Kidney epithelial cell (primary cell): ENCODE measurements at regions not wholly inside any gene's neighbourhood (a gene's known extent, or its start where the extent isn't known, plus 50 kb on each side); places are given as distances from the start of the nearest gene placed in this dataset.
"Not testable (repeated sequence)": the region's sequence is repeated elsewhere in the genome, so short reads cannot be mapped to it uniquely, and the experiment has no call there.

Experiments
- DNase-seq: peaks from one replicate; pipeline ENCODE4 v3.0.0-alpha.2; 2010; ENCODE audit warnings: low read depth
- H3K27me3 ChIP-seq: 2 replicates; pipeline ENCODE4 v1.6.0; 2011; ENCODE audit warnings: low read length; ENCODE audit not compliant: control insufficient read depth, insufficient read depth
- H3K36me3 ChIP-seq: 2 replicates; pipeline ENCODE4 v1.5.1; 2011; ENCODE audit warnings: low read length; ENCODE audit not compliant: control insufficient read depth, insufficient read depth
- H3K4me3 ChIP-seq: 2 replicates; pipeline ENCODE4 v1.5.1; 2011; ENCODE audit warnings: low read depth, mild to moderate bottlenecking, control low read depth, low read length
- TF ChIP-seq, protein P1 (sequence below): IDR thresholded peaks from 2 replicates; pipeline ENCODE4 v1.5.1; 2011; ENCODE audit warnings: mild to moderate bottlenecking, moderate library complexity, low read length, control low read depth, inconsistent platforms; ENCODE audit not compliant: insufficient read depth, poor library complexity, severe bottlenecking

DNA sequence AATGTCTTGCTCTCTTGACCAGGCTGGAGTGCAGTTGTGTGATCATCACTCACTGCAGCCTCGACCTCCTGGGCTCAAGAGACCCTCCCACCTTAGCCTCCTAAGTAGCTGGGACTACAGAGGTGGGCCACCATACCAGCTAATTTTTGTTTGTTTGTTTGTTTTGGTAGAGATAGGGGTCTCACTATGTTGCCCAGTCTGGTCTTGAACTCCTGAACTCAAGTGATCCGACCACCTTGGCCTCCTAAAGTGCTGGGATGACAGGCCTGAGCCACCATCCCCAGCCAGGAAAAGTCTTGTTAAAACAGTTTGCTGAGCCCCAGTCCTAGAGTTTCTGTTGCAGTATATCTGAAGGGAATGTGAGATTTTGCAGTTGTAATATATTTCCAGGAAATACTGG, 83.9 kb downstream of the SKIDA1 start:
- no peak for DNase-seq
- H3K4me3 ChIP-seq: no peak overlapping the region
- no peaks in the 10 kb centered on the region for H3K27me3 ChIP-seq
- TF ChIP-seq, protein P1, sequence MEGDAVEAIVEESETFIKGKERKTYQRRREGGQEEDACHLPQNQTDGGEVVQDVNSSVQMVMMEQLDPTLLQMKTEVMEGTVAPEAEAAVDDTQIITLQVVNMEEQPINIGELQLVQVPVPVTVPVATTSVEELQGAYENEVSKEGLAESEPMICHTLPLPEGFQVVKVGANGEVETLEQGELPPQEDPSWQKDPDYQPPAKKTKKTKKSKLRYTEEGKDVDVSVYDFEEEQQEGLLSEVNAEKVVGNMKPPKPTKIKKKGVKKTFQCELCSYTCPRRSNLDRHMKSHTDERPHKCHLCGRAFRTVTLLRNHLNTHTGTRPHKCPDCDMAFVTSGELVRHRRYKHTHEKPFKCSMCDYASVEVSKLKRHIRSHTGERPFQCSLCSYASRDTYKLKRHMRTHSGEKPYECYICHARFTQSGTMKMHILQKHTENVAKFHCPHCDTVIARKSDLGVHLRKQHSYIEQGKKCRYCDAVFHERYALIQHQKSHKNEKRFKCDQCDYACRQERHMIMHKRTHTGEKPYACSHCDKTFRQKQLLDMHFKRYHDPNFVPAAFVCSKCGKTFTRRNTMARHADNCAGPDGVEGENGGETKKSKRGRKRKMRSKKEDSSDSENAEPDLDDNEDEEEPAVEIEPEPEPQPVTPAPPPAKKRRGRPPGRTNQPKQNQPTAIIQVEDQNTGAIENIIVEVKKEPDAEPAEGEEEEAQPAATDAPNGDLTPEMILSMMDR: no peak
- H3K36me3 ChIP-seq: no peaks in the 10 kb centered on the region

DNA sequence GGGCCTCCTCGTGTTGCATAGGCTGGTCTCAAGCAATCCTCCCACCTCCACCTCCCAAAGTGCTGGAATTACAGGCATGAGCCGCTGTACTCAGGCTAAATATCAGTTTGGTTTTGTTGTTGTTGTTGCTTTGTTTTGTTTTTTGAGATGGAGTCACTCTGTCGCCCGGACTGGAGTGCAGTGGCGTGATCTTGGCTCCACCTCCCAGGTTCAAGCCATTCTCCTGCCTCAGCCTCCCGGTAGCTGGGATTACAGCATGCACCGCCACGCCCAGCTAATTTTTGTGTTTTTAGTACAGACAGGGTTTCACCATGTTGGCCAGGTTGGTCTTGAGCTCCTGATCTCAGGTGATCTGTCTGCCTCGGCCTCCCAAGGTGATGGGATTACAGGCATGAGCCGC, 86.6 kb downstream of the SKIDA1 start:
- DNase-seq, H3K36me3 ChIP-seq, H3K27me3 ChIP-seq, H3K4me3 ChIP-seq: not testable (repeated sequence)

DNA sequence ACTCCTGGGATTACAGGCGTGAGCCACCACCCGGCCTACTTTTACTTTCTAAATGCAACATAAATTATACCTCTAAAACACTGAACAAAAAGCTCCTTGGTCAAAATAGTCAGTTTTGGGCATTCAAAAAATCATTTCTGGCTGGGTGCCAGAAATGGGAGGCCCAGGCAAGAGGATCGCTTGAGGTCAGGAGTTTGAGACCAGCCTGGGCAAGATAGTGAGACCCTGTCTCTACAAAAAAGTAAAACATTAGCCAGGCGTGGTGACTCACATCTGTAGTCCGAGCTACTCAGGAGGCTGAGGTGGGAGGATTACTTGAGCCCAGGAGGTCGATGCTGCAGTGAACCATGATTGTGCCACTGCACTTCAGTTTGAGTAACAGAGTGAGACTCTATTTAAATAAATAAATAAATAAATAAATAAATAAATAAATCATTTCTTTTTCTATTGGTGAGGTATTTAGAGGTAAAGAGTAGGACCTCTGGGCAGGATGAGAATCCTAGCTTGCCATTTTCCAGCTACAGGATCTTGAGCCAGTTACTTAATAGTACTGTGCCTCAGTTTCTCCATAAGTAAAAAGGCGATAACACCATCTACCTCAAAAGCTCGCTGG, 87.6 kb downstream of the SKIDA1 start:
- no peak for DNase-seq
- TF ChIP-seq, protein P1: no peak
- Histone ChIP-seq H3K36me3 (no peaks in the 10 kb centered on the region), H3K27me3 (no peaks in the 10 kb centered on the region), H3K4me3 (no peak overlapping the region)

DNA sequence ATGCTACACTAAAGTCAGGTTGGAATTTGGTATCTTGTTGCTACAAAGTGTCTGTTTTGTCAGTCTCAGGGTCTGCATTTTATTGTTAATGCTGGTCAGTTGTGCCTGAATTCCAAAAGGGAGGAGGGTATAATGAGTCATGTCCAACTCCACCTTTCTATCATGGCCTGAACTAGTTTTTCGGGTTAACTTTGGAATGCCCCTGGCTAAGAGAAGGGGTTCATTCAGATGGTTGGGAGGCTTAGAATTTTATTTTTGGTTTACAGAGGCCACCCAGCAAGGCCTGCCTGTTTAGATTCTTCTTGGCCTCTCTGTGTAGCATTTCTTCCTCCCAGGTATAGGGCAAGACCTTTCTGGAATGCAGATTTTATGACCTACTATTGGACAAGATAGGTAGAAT, 93.2 kb downstream of the SKIDA1 start:
- Histone ChIP-seq H3K4me3 (no peak overlapping the region), H3K36me3 (no peaks in the 10 kb centered on the region), H3K27me3 (no peaks in the 10 kb centered on the region)
- no peak for DNase-seq
- TF ChIP-seq, protein P1: no peak

DNA sequence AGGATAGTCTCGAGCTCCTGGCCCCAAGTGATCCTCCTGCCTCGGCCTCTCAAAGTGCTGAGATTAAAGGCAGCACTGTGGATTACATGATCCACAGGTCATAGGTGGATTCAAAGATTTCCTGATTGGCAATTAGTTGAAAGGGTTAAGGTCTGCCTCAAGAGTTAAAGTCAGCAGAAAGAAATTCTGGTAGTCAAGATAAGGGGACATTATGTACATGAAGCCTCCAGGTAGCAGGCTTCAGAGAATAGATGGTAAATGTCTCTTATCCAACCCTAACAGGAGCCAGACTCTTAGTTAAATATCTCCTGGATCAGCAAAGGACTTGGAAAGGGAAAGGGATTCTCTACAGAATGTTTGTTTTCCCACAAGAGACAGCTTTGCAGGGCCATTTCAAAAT, 93.7 kb downstream of the SKIDA1 start:
- Histone ChIP-seq H3K27me3 (no peaks in the 10 kb centered on the region), H3K4me3 (no peak overlapping the region), H3K36me3 (no peaks in the 10 kb centered on the region)
- TF ChIP-seq, protein P1: no peak
- no peak for DNase-seq

DNA sequence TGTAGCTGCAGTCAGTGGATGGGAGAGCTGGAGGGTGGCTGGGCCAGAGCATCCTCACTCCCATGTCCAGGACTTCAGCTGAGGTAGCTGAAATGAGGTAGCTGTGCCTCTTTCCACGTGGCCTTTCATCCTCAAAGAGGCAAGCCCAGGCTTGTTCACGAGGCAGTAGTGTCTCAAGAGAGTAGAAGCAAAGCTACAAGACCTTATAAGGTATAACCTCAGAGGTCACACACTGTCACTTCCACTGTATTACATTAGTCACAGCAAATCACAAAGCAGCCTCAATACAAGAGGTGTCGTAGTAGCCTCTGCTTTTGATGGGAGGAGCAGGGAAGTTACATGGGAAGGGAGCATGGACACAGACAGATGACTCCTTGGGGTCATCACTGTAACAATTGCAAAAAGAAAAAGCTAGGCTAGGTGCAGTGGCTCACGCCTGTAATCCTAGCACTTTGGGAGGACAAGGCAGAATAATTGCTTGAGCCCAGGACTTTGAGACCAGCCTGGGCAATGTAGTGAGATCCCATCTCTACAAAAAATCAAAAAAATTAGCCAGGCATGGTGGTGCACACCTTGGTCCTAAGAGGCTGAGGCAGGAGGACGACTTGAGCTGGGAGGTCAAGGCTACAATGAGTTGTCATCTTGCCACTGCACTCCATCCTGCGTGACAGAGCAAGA, 97.5 kb downstream of the SKIDA1 start:
- no peaks in the 10 kb centered on the region for H3K27me3 ChIP-seq
- H3K4me3 ChIP-seq: no peak overlapping the region
- TF ChIP-seq, protein P1: no peak
- no peaks in the 10 kb centered on the region for H3K36me3 ChIP-seq
- DNase-seq: no peak
